ENCODE measurements at regions not wholly inside any gene's neighbourhood (a gene's known extent, or its start where the extent isn't known, plus 50 kb on each side); places are given as distances from the start of the nearest gene placed in this dataset.

DNA sequence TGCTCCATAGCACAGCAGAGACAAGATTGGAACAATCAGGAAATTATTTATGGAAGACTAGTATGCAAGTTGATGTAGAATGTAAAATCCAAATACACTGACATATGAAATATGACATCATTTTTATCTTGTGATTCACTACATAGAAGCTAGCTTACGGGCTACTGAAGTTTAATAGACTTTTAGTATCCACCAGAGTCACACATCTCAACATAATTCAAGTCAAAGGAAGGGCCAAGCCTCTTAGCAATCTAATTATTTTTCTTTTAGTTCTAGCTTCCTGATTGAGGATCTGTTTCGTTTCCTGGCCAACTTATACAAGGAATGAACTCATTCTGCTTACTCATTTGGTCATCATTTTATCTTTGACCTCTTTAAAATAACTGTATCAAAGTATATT, 234.4 kb upstream of the CHRM3 start:
- CTCF ChIA-PET: no interaction called here
- intact Hi-C loops (cut with micrococcal nuclease) (no loop called here), dilution Hi-C loops (cut with MboI; ENCODE audit: extremely low pct_ligation_motif_present, low sequenced_read_pairs) (no loop called here)
- Histone ChIP-seq H3K79me2 (ENCODE audit: control insufficient read depth, insufficient read depth, low read length) (no peaks in the 10 kb centered on the region), H4K20me1 (replicated peaks; ENCODE audit: control insufficient read depth, extremely low read depth, insufficient read depth, low read length) (no peaks in the 10 kb centered on the region), H3K27me3 (ENCODE audit: control insufficient read depth in 2 of 2, insufficient read depth in 2 of 2, low read length in 2 of 2) (no peaks in the 10 kb centered on the region), H3K4me1 (ENCODE audit: control insufficient read depth, extremely low read depth, insufficient read depth, low read length) (no peaks in the 10 kb centered on the region), H3K27ac (ENCODE audit: insufficient read depth, low read depth, low read length) (no peak overlapping the region), H2AFZ (ENCODE audit: low read depth, low read length) (no peak overlapping the region), H3K9me3 (replicated peaks; ENCODE audit: control insufficient read depth, insufficient read depth, low read length) (peaks cover 14% of the 10 kb centered on the region), H3K9me1 (replicated peaks; ENCODE audit: control insufficient read depth, extremely low read depth, insufficient read depth, low read length) (no peaks in the 10 kb centered on the region), H3K9ac (replicated peaks; ENCODE audit: extremely low read depth, insufficient read depth, low read length) (no peak overlapping the region), H3K4me2 (ENCODE audit: insufficient read depth, low read length) (no peak overlapping the region), H3K4me3 (replicated peaks in 1 of 3; ENCODE audit: insufficient read depth in 1 of 3, low read depth in 1 of 3, low read length in 3 of 3) (no peak overlapping the region), H3K36me3 (ENCODE audit: control insufficient read depth in 2 of 2, extremely low read depth in 1 of 2, insufficient read depth in 2 of 2, low read length in 2 of 2) (no peaks in the 10 kb centered on the region)
- no TSS peak for BruUV-seq (replicated peaks)
- POLR2A ChIA-PET: no interaction called here
- TF ChIP-seq, protein P1, sequence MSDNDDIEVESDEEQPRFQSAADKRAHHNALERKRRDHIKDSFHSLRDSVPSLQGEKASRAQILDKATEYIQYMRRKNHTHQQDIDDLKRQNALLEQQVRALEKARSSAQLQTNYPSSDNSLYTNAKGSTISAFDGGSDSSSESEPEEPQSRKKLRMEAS (IDR thresholded peaks at IDR 0.05; ENCODE audit: insufficient read depth, insufficient read length): no peak
- TF ChIP-seq GATA2 (IDR thresholded peaks at IDR 0.05; ENCODE audit: insufficient read depth, insufficient read length, low read depth, low read length) (no peak), EZH2 (IDR thresholded peaks at IDR 0.05; ENCODE audit: borderline replicate concordance, low read depth, low read length, severe bottlenecking) (no peak), POLR2AphosphoS5 (IDR thresholded peaks at IDR 0.05; ENCODE audit: insufficient read depth, low read depth, low read length) (no peak), JUN (IDR thresholded peaks at IDR 0.05; ENCODE audit: borderline replicate concordance, insufficient read depth, insufficient read length, low read depth) (no peak), FOS (IDR thresholded peaks at IDR 0.05; ENCODE audit: borderline replicate concordance, insufficient read depth, low read length) (no peak), MYC (IDR thresholded peaks at IDR 0.05; ENCODE audit: low read depth, low read length) (no peak), POLR2A (IDR thresholded peaks at IDR 0.05; ENCODE audit: low read depth, low read length) (no peak)
- TF ChIP-seq, protein P2, sequence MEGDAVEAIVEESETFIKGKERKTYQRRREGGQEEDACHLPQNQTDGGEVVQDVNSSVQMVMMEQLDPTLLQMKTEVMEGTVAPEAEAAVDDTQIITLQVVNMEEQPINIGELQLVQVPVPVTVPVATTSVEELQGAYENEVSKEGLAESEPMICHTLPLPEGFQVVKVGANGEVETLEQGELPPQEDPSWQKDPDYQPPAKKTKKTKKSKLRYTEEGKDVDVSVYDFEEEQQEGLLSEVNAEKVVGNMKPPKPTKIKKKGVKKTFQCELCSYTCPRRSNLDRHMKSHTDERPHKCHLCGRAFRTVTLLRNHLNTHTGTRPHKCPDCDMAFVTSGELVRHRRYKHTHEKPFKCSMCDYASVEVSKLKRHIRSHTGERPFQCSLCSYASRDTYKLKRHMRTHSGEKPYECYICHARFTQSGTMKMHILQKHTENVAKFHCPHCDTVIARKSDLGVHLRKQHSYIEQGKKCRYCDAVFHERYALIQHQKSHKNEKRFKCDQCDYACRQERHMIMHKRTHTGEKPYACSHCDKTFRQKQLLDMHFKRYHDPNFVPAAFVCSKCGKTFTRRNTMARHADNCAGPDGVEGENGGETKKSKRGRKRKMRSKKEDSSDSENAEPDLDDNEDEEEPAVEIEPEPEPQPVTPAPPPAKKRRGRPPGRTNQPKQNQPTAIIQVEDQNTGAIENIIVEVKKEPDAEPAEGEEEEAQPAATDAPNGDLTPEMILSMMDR (IDR thresholded peaks at IDR 0.05; ENCODE audit: extremely low read depth in 1 of 2, insufficient read depth in 1 of 2, low read depth in 1 of 2, low read length in 2 of 2): no peak
- DNase-seq (ENCODE audit: low read depth, low spot score) (no peak), FAIRE-seq (no peak)

Data from endothelial cell of umbilical vein (primary cell).